Neuronal stem cell (in vitro differentiated cells): ENCODE measurements at regions not wholly inside any gene's neighbourhood (a gene's known extent, or its start where the extent isn't known, plus 50 kb on each side); places are given as distances from the start of the nearest gene placed in this dataset.

Source experiments
- DNase-seq: peaks from one replicate; pipeline ENCODE4 v3.0.0-alpha.2; 2013; ENCODE audit warnings: low spot score
- H2AFZ ChIP-seq: one replicate; pipeline ENCODE4 v1.6.1; 2013; ENCODE audit warnings: mild to moderate bottlenecking, low read length, inconsistent platforms
- H2AK5ac ChIP-seq: 2 replicates; pipeline ENCODE4 v1.6.1; 2013; ENCODE audit warnings: low read depth, mild to moderate bottlenecking, inconsistent platforms, low read length, moderate library complexity, mixed read lengths
- H2BK120ac ChIP-seq: 2 replicates; pipeline ENCODE4 v1.6.1; 2013; ENCODE audit warnings: low read depth, mild to moderate bottlenecking, inconsistent platforms, low read length, moderate library complexity, mixed read lengths
- H2BK12ac ChIP-seq: one replicate; pipeline ENCODE4 v1.6.1; 2013; ENCODE audit warnings: low read length, inconsistent platforms
- H2BK15ac ChIP-seq: 2 replicates; pipeline ENCODE4 v1.6.1; 2013; ENCODE audit warnings: mild to moderate bottlenecking, low read length, inconsistent platforms, mixed read lengths
- H2BK5ac ChIP-seq: one replicate; pipeline ENCODE4 v1.6.1; 2013; ENCODE audit warnings: inconsistent platforms, mild to moderate bottlenecking, low read length, moderate library complexity
- H3K14ac ChIP-seq: one replicate; pipeline ENCODE4 v1.6.1; 2013; ENCODE audit warnings: low read length, inconsistent platforms
- H3K18ac ChIP-seq: 2 replicates; pipeline ENCODE4 v1.6.1; 2013; ENCODE audit warnings: low read length, inconsistent platforms
- H3K23ac ChIP-seq: 2 replicates; pipeline ENCODE4 v1.6.1; 2013; ENCODE audit warnings: low read depth, mild to moderate bottlenecking, mixed read lengths, low read length, inconsistent platforms; ENCODE audit not compliant: poor library complexity
- H3K27ac ChIP-seq: replicated peaks from 3 replicates; pipeline ENCODE4 v1.5.1; 2013; ENCODE audit warnings: low read length, inconsistent platforms
- H3K27me3 ChIP-seq, 3 experiments: 2 replicates each; pipeline ENCODE4 v1.6.1; 2013; ENCODE audit warnings: low read length in 3 of 3, mild to moderate bottlenecking in 2 of 3, inconsistent platforms in 1 of 3, low read depth in 1 of 3, mixed read lengths in 1 of 3, moderate library complexity in 1 of 3; ENCODE audit not compliant: control insufficient read depth in 3 of 3, insufficient read depth in 3 of 3
- H3K36me3 ChIP-seq, 2 donors: replicated peaks in 1 of 2; 2 replicates each; pipeline ENCODE4 v1.6.1; 2013; ENCODE audit warnings: low read length in 2 of 2; ENCODE audit not compliant: control insufficient read depth in 2 of 2, insufficient read depth in 2 of 2
- H3K4ac ChIP-seq: 2 replicates; pipeline ENCODE4 v1.6.1; 2013; ENCODE audit warnings: inconsistent platforms, mild to moderate bottlenecking, low read length, moderate library complexity
- H3K4me1 ChIP-seq, 2 donors: 1 replicate in 1 of 2; 2 replicates in 1 of 2; pipeline ENCODE4 v1.6.1; 2013; ENCODE audit warnings: low read length in 2 of 2, low read depth in 1 of 2; ENCODE audit not compliant: control insufficient read depth in 2 of 2, insufficient read depth in 1 of 2
- H3K4me2 ChIP-seq: one replicate; pipeline ENCODE4 v1.6.1; 2013; ENCODE audit warnings: mild to moderate bottlenecking, low read length, inconsistent platforms; ENCODE audit not compliant: insufficient read depth, poor library complexity, severe bottlenecking
- H3K4me3 ChIP-seq, 2 donors: 2 replicates each; pipeline ENCODE4 v1.5.1; 2013; ENCODE audit warnings: low read length in 2 of 2, mild to moderate bottlenecking in 2 of 2, inconsistent platforms in 1 of 2, moderate library complexity in 1 of 2
- H3K79me1 ChIP-seq: one replicate; pipeline ENCODE4 v1.6.1; 2013; ENCODE audit warnings: low read depth, mild to moderate bottlenecking, inconsistent platforms, low read length, moderate library complexity
- H3K9ac ChIP-seq: one replicate; pipeline ENCODE4 v1.6.1; 2013; ENCODE audit warnings: mild to moderate bottlenecking, low read depth, low read length, inconsistent platforms; ENCODE audit not compliant: poor library complexity
- H3K9me3 ChIP-seq, 2 donors: replicated peaks in 1 of 2; 2 replicates each; pipeline versions ENCODE3 to v1.6.1; 2013; ENCODE audit warnings: low read length in 2 of 2, mild to moderate bottlenecking in 2 of 2, inconsistent platforms in 1 of 2, low read depth in 1 of 2, mixed read lengths in 1 of 2, moderate library complexity in 1 of 2; ENCODE audit not compliant: control insufficient read depth in 2 of 2, insufficient read depth in 1 of 2
- H4K8ac ChIP-seq: one replicate; pipeline ENCODE4 v1.6.1; 2013; ENCODE audit warnings: low read depth, mild to moderate bottlenecking, inconsistent platforms, low read length, moderate library complexity
- H4K91ac ChIP-seq: one replicate; pipeline ENCODE4 v1.6.1; 2013; ENCODE audit warnings: low read length, low read depth, mild to moderate bottlenecking, inconsistent platforms; ENCODE audit not compliant: poor library complexity
- WGBS, 2 donors: extraction: QIAGEN DNeasy Blood & Tissue Kit; methylation state at CpG; one replicate each; pipeline ENCODE4 v1.1.7; 2013; ENCODE audit warnings: missing lambda C conversion rate in 2 of 2, mixed read lengths in 1 of 2; ENCODE audit not compliant: insufficient read length in 2 of 2, insufficient replicate concordance in 1 of 2; ENCODE audit errors: extremely low coverage in 2 of 2; 5-methylcytosine and 5-hydroxymethylcytosine counted together

GRCh38 chr15:80343554-80343992, 60.6 kb upstream of the ARNT2 start:
- Histone ChIP-seq H3K27ac (no peak overlapping the region), H4K91ac (no peak overlapping the region), H2AK5ac (no peak overlapping the region), H2BK120ac (no peak overlapping the region), H3K4me2 (no peak overlapping the region), H3K18ac (no peak overlapping the region), H3K9me3 (no peaks in the 10 kb centered on the region), H3K23ac (no peak overlapping the region), H3K27me3 (no peaks in the 10 kb centered on the region), H3K4ac (no peak overlapping the region), H2BK5ac (no peak overlapping the region), H3K4me3 (no peak overlapping the region), H3K4me1 (no peaks in the 10 kb centered on the region), H2AFZ (no peak overlapping the region), H3K79me1 (no peaks in the 10 kb centered on the region), H3K9ac (no peak overlapping the region), H3K36me3 (no peaks in the 10 kb centered on the region), H3K14ac (no peak overlapping the region), H4K8ac (no peak overlapping the region), H2BK15ac (no peak overlapping the region), H2BK12ac (no peak overlapping the region)
- no peak for DNase-seq
- no CpG with 5 or more reads among the region's 3 CpGs for WGBS, 2 donors

GRCh38 chr15:80350941-80351610, 53.1 kb upstream of the ARNT2 start:
- H2BK12ac ChIP-seq = no peak overlapping the region
- no peak overlapping the region for H3K23ac ChIP-seq
- H3K4me3 ChIP-seq = no peak overlapping the region
- H3K9ac ChIP-seq = no peak overlapping the region
- H3K27ac ChIP-seq = no peak overlapping the region
- no peak overlapping the region for H4K91ac ChIP-seq
- no peak overlapping the region for H3K14ac ChIP-seq
- no peak overlapping the region for H3K4ac ChIP-seq
- no peaks in the 10 kb centered on the region for H3K9me3 ChIP-seq
- H4K8ac ChIP-seq = no peak overlapping the region
- no peak overlapping the region for H2AFZ ChIP-seq
- H3K27me3 ChIP-seq = no peaks in the 10 kb centered on the region
- no peaks in the 10 kb centered on the region for H3K4me1 ChIP-seq
- no peak for DNase-seq
- no peak overlapping the region for H2AK5ac ChIP-seq
- no peaks in the 10 kb centered on the region for H3K79me1 ChIP-seq
- no peak overlapping the region for H3K18ac ChIP-seq
- no peak overlapping the region for H2BK15ac ChIP-seq
- H2BK5ac ChIP-seq = no peak overlapping the region
- H2BK120ac ChIP-seq = no peak overlapping the region
- no CpG with 5 or more reads among the region's 1 CpG for WGBS, 2 donors
- H3K36me3 ChIP-seq = no peaks in the 10 kb centered on the region
- no peak overlapping the region for H3K4me2 ChIP-seq
